ENCODE measurements at regions not wholly inside any gene's neighbourhood (a gene's known extent, or its start where the extent isn't known, plus 50 kb on each side); places are given as distances from the start of the nearest gene placed in this dataset.

- DNase-seq (ENCODE audit: low read depth): no peak
These were observed 368.4 kb upstream of the TMEM132C start for GRCh38 chr12:127898616-127899015.

DNA sequence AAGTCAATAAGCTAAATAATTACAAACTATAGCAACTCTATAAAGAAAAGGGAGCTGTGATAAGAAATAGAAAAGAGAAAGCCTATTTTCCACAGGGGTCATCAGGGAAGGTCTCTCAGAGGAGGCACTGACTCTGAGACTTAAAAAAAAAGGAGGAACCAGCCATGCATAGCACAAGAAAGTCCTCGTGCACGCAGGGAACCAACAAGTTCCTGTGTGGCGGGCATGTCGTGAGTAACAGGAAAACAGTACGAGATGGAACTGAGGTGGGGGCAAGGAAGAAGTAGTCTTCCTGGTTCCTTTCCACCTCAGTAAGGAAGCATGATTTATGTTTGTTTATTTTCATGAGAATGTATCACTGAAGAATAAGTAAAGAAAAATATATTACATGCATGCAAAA, 367.0 kb upstream of the TMEM132C start:
- DNase-seq (ENCODE audit: low read depth): no peak

DNA sequence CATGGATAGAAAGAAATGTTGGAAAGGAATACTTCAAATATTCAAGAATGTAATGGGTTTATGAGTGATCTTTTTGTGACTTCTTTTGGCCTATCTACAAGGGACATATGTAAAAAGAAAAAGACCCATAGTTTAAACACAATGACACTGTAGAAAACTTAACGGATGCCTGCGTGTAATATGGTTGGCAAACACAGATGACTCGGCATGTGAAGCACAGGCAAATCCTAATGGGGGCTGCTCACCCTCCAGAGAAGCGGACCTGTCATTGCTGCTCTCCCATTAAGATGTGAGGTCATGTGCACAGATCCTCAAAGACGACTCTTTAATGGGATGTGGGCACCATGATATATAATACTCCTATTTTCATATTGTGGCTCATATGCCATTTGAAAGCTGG, 366.6 kb upstream of the TMEM132C start:
- DNase-seq (ENCODE audit: low read depth): no peak

GRCh38 chr12:127903146-127903545, 363.8 kb upstream of the TMEM132C start:
- DNase-seq (ENCODE audit: low read depth): no peak

DNA sequence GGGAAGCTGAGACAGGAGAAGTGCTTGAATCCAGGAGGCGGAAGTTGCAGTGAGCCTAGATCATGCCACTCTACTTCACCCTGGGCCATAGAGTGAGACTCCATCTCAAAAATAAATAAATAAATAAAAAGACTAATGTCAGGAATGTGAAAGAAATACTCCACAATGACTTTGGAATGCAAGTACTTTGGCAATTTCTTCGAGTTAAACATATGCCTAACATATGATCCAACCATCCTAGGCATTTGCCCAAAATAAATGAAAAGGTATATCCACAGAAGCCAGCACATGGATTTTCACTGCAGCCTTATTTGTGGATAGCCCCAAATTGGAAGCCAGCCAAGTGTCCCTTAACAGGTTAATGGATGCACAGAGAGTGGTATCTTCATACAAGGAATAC, 357.9 kb upstream of the TMEM132C start:
- no peak for DNase-seq (ENCODE audit: low read depth)

DNA sequence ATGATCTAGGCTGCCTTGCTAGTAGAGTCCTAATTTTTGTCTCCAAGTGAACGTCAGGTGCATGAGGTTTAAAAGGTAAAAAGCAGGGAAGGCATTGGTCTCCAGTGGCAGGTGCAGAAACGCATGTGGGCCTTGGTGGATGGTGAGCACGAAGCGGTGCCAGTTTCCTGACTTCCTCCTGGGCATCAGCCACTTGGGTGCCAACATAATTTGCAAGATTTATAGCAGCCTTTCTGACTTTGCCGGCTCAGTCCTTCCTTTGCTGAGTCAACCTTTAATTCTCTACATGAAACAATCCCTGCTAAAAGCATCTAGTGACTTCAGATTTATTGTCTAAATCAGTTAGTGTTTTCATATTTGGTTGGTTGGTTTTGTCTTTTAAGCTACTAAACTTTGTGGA, 355.7 kb upstream of the TMEM132C start:
- no peak for DNase-seq (ENCODE audit: low read depth)

DNA sequence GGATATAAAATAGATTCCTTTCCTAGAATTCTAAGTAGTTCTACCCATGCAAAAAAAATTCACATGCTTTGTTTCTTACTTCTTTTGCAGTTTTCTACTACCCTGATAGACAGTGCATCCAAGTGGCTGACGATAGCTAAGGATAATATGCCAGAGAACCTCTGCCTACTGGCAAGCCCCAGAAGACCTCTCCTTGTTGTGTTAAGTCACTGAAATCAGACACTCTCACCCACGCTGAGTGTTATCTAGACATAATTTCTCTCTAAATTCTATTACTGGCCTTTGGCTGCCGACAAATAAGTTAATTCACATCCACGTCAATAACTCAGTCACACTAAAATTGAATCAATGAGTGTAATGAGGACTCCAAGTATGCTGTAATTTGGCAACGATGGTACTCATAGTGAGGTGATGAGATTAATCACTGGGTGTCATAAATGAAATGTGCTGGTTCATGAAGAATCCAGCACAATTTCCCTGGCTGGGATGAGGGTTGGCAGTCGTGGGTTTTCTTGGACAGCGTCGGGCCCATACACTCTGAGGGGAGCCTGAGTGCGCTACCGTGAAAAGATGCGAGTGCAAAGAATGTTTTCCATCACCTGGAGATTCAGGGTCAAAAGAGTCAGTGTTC, 354.8 kb upstream of the TMEM132C start:
- DNase-seq (ENCODE audit: low read depth): no peak

DNA sequence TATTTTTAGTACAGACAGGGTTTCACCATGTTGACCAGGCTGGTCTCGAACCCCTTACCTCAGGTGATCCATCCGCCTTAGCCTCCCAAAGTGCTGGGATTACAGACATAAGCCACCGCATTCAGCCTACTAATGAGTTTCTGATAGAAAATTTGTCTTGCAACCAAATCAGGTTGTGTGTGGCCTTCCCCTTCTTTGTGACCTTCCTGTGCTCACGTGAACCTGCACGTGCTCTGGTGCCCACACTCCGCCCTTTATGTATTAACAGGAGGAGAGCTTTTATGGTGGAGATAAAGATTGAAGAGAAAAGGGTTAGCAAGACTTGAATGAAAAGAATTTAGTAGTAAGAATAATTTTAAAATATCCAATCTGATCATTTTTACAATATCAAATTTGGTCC, 343.5 kb upstream of the TMEM132C start:
- no peak for DNase-seq (ENCODE audit: low read depth)

GRCh38 chr12:127925971-127926370, 341.0 kb upstream of the TMEM132C start:
- no peak for DNase-seq (ENCODE audit: low read depth)

GRCh38 chr12:127928178-127928577, 338.8 kb upstream of the TMEM132C start:
- no peak for DNase-seq (ENCODE audit: low read depth)

- no peak for DNase-seq (ENCODE audit: low read depth)
These were observed 338.1 kb upstream of the TMEM132C start for GRCh38 chr12:127928615-127929571.

GRCh38 chr12:127930122-127930521, 336.8 kb upstream of the TMEM132C start:
- DNase-seq (ENCODE audit: low read depth): no peak

DNA sequence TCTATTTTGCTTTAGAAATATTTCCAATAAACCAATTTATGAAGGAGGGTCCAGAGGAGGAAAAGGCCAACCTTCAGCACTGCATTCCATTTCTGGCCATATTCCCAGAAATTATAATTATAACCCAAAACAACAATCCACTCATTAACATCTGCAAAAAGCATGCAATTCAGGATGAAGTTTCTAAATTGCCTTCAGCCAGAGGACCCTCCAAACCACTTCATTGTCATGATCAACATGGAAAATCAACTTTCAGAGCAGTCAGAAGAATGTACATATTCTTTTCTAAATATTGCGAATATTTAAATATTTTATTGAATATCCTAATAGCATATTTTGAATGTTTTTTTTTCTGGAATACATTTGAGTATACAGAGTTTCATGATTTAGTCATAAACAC, 332.6 kb upstream of the TMEM132C start:
- no peak for DNase-seq (ENCODE audit: low read depth)

GRCh38 chr12:127936463-127936862, 330.5 kb upstream of the TMEM132C start:
- no peak for DNase-seq (ENCODE audit: low read depth)

DNA sequence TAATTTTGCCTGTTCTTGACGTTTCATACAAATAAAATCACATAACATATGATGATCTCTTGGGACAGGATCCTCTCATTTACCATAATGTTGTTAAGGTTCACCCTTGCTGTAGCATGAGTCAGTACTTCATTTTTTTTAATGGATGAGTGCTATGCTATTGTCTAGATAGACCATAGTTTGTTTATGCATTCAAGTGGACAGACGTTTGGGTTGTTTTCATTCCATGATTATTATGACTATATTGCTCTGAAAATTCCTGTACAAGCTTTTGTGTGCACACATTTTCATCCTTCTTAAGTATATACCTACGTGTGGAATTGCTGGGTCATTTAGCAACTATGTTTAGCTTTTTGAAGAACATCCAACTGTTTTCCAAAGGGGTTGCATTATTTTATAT, 325.6 kb upstream of the TMEM132C start:
- DNase-seq (ENCODE audit: low read depth): no peak

DNA sequence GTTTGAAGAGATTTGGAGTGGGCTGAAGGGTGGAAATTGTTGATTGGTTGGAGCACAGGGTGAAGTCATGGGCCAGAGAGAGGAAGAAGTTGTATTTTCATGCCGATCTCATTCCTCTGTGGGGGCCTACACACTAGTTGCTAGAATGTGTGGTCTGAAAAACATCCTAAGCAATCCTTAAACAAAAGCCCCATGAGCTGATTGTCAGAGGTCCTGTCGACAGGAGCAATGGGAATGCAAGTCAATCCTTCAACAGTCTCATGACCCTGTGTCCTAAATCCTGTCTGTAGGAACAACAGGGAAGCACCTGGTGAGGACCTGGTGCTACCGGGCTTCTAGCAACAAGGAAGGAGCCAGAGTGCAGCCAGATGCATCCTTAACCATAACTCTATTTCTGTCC, 324.0 kb upstream of the TMEM132C start:
- DNase-seq (ENCODE audit: low read depth): no peak

- no peak for DNase-seq (ENCODE audit: low read depth)
These were observed 323.3 kb upstream of the TMEM132C start for GRCh38 chr12:127943481-127944210.

- no peak for DNase-seq (ENCODE audit: low read depth)
These were observed 322.6 kb upstream of the TMEM132C start for GRCh38 chr12:127944211-127944899.

DNA sequence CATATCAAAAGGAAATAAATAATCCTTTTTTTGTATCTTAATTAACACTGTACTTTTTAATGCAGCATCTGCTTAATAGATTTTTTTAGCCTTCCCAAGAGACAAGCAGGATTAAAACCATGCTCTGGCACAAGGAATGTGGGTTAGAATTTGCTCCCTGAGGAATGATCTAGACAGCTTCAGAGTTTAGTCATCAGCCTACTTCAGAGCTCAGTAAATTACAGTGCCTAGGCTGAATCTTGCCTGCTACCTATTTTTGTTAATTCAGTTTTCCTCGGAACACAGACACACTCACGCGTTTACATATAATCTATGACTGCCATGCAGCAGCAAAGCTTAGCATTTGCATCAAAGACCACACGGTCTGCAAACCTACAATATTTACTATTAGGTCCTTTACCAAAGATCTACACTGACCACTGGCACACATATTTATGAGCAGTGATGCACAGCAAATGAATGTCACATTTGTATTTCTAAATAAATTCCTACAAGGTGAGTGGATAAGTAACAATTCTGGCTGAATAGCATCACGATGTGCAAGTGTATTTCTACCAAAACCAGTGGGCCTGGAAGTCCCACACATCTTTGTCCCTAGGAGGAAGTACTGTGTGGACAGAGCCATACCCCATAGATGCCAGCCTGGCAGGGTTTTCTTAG, 309.8 kb upstream of the TMEM132C start:
- no peak for DNase-seq (ENCODE audit: low read depth)

DNA sequence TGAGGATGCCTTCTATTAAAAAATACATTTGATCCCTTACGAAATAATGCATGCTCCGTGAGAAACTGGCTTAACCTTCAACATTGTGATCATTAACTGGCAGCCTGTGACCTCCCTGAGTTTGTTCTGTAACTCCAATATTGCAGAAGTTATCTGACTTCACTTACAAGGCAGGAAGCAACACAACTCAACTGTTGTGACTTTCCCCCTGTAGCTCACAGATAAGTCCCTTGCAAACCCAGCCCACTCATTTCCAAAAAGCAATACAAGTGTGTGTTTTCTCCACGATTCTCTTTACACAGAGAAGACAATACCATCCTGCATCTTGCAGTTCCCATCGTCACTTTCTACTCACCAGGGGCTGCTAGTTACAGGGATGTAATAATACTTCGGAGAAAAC, 304.7 kb upstream of the TMEM132C start:
- DNase-seq (ENCODE audit: low read depth): no peak

GRCh38 chr12:127963933-127964332, 303.0 kb upstream of the TMEM132C start:
- no peak for DNase-seq (ENCODE audit: low read depth)

DNA sequence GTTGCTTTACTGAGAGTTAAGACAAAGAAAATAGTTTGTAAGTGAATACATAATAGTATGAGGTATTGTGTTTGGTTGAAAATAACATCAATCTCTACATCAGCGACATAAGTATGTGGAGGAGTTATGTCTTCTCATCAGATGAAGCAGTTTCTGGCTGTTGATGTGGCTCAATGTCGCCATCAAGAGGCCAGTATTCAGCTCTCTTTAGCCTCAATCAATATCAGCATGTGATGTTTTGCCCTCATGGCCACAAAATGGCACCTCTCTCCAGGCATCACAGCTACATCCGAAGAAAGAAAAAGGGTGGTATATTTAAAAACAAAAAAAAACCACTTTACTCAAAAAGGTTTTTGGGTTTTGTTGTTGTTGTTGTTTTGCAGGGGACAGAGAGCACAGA, 302.3 kb upstream of the TMEM132C start:
- DNase-seq (ENCODE audit: low read depth): no peak
